T47D (cell line): ENCODE measurements at regions not wholly inside any gene's neighbourhood (a gene's known extent, or its start where the extent isn't known, plus 50 kb on each side); places are given as distances from the start of the nearest gene placed in this dataset.
"Not testable (repeated sequence)": the region's sequence is repeated elsewhere in the genome, so short reads cannot be mapped to it uniquely, and the experiment has no call there.

Source experiments
- DNase-seq, 2 experiments: peaks; one replicate each; pipeline versions ENCODE4 v3.0.0 to v3.0.0-alpha.2; 2011 to 2012; ENCODE audit warnings: low read depth in 1 of 2, low spot score in 1 of 2
- JUND ChIP-seq: IDR thresholded peaks from 2 replicates; pipeline ENCODE4 v1.6.1; 2012; ENCODE audit warnings: low read depth
- in situ Hi-C: cut with HindIII; loops from 2 replicates; pipeline ENCODE4 v1.10.0; 2016; ENCODE audit warnings: low sequenced_read_pairs, low pct_unique_long_range_greater_than_20kb

- no peak for DNase-seq
- in situ Hi-C loops: no loop called here
Observed at GRCh38 chr7:85821926-85822325, 635.1 kb upstream of the SEMA3D start.

GRCh38 chr7:85820702-85821443 lies 634.0 kb upstream of the SEMA3D start:
- in situ Hi-C loops: no loop called here
- no peak for DNase-seq
- no peak for TF ChIP-seq JUND

More at GRCh38 chr7:85821926-85822325, 635.1 kb upstream of the SEMA3D start:
- TF ChIP-seq JUND: no peak

- DNase-seq: no peak
- TF ChIP-seq JUND: no peak
Observed at GRCh38 chr7:85815526-85815925, 628.7 kb upstream of the SEMA3D start.

GRCh38 chr7:85806321-85806720 lies 619.5 kb upstream of the SEMA3D start:
- TF ChIP-seq JUND: no peak
- DNase-seq: no peak
- in situ Hi-C loops: no loop called here

More at GRCh38 chr7:85815526-85815925, 628.7 kb upstream of the SEMA3D start:
- in situ Hi-C loops: no loop called here

GRCh38 chr7:85805656-85806055 lies 618.8 kb upstream of the SEMA3D start:
- no peak for DNase-seq
- in situ Hi-C loops: no loop called here
- TF ChIP-seq JUND: no peak

GRCh38 chr7:85805249-85805648 lies 618.4 kb upstream of the SEMA3D start:
- no peak for TF ChIP-seq JUND

GRCh38 chr7:85802211-85802610 lies 615.4 kb upstream of the SEMA3D start:
- no peak for TF ChIP-seq JUND
- in situ Hi-C loops: no loop called here
- no peak for DNase-seq

More at GRCh38 chr7:85805249-85805648, 618.4 kb upstream of the SEMA3D start:
- DNase-seq: no peak
- in situ Hi-C loops: no loop called here

GRCh38 chr7:85796956-85797355 lies 610.1 kb upstream of the SEMA3D start:
- no peak for DNase-seq
- in situ Hi-C loops: no loop called here
- TF ChIP-seq JUND: no peak

GRCh38 chr7:85791098-85791497 lies 604.2 kb upstream of the SEMA3D start:
- DNase-seq, in situ Hi-C loops: not testable (repeated sequence)

- no peak for TF ChIP-seq JUND
- DNase-seq: no peak
- in situ Hi-C loops: no loop called here
Observed at GRCh38 chr7:85781606-85782005, 594.8 kb upstream of the SEMA3D start.

GRCh38 chr7:85776691-85777345 lies 590.0 kb upstream of the SEMA3D start:
- no peak for TF ChIP-seq JUND
- in situ Hi-C loops: no loop called here
- no peak for DNase-seq

GRCh38 chr7:85775431-85775830 lies 588.6 kb upstream of the SEMA3D start:
- TF ChIP-seq JUND: no peak
- in situ Hi-C loops: no loop called here
- DNase-seq: no peak

- in situ Hi-C loops: no loop called here
Observed at GRCh38 chr7:85774986-85775385, 588.1 kb upstream of the SEMA3D start.

More at GRCh38 chr7:85774986-85775385, 588.1 kb upstream of the SEMA3D start:
- no peak for DNase-seq
- no peak for TF ChIP-seq JUND
